ENCODE measurements at regions not wholly inside any gene's neighbourhood (a gene's known extent, or its start where the extent isn't known, plus 50 kb on each side); places are given as distances from the start of the nearest gene placed in this dataset.

- no peaks in the 10 kb centered on the region for H3K4me1 Mint-ChIP-seq (ENCODE audit: low read depth, unreplicated experiment)
- H3K36me3 Mint-ChIP-seq (ENCODE audit: unreplicated experiment), result no peaks in the 10 kb centered on the region
- DNase-seq, result no peak
- peaks cover 5% of the 10 kb centered on the region for H3K27me3 Mint-ChIP-seq (ENCODE audit: unreplicated experiment)
- no peak overlapping the region for H3K27ac Mint-ChIP-seq (ENCODE audit: unreplicated experiment)
- TF ChIP-seq CTCF (IDR thresholded peaks at IDR 0.05; ENCODE audit: partially characterized antibody, unreplicated experiment), result no peak
- no peaks in the 10 kb centered on the region for H3K9me3 Mint-ChIP-seq (ENCODE audit: unreplicated experiment)
- no peak overlapping the region for H3K4me3 Mint-ChIP-seq (ENCODE audit: unreplicated experiment)
These were observed 334.0 kb downstream of the STIM2 start for GRCh38 chr4:27194599-27195176.

GRCh38 chr4:27198246-27198645 lies 337.6 kb downstream of the STIM2 start:
- H3K9me3 Mint-ChIP-seq (ENCODE audit: unreplicated experiment), result no peaks in the 10 kb centered on the region
- H3K27ac Mint-ChIP-seq (ENCODE audit: unreplicated experiment), result no peak overlapping the region
- peaks cover under 1% of the 10 kb centered on the region for H3K27me3 Mint-ChIP-seq (ENCODE audit: unreplicated experiment)
- no peak overlapping the region for H3K4me3 Mint-ChIP-seq (ENCODE audit: unreplicated experiment)
- DNase-seq, result no peak
- H3K36me3 Mint-ChIP-seq (ENCODE audit: unreplicated experiment), result no peaks in the 10 kb centered on the region
- TF ChIP-seq CTCF (IDR thresholded peaks at IDR 0.05; ENCODE audit: partially characterized antibody, unreplicated experiment), result no peak
- H3K4me1 Mint-ChIP-seq (ENCODE audit: low read depth, unreplicated experiment), result no peaks in the 10 kb centered on the region

GRCh38 chr4:27198971-27199370 lies 338.3 kb downstream of the STIM2 start:
- TF ChIP-seq CTCF (IDR thresholded peaks at IDR 0.05; ENCODE audit: partially characterized antibody, unreplicated experiment), result no peak
- DNase-seq, result no peak
- no peaks in the 10 kb centered on the region for H3K27me3 Mint-ChIP-seq (ENCODE audit: unreplicated experiment)
- H3K4me1 Mint-ChIP-seq (ENCODE audit: low read depth, unreplicated experiment), result no peaks in the 10 kb centered on the region
- no peak overlapping the region for H3K27ac Mint-ChIP-seq (ENCODE audit: unreplicated experiment)
- no peaks in the 10 kb centered on the region for H3K9me3 Mint-ChIP-seq (ENCODE audit: unreplicated experiment)
- H3K4me3 Mint-ChIP-seq (ENCODE audit: unreplicated experiment), result no peak overlapping the region
- no peaks in the 10 kb centered on the region for H3K36me3 Mint-ChIP-seq (ENCODE audit: unreplicated experiment)

- no peak for DNase-seq
- Mint-ChIP-seq H3K4me1 (ENCODE audit: low read depth, unreplicated experiment) (no peaks in the 10 kb centered on the region), H3K4me3 (ENCODE audit: unreplicated experiment) (no peak overlapping the region), H3K27ac (ENCODE audit: unreplicated experiment) (no peak overlapping the region), H3K36me3 (ENCODE audit: unreplicated experiment) (no peaks in the 10 kb centered on the region), H3K9me3 (ENCODE audit: unreplicated experiment) (no peaks in the 10 kb centered on the region), H3K27me3 (ENCODE audit: unreplicated experiment) (peaks cover 2% of the 10 kb centered on the region)
- no peak for TF ChIP-seq CTCF (IDR thresholded peaks at IDR 0.05; ENCODE audit: partially characterized antibody, unreplicated experiment)
These were observed 345.4 kb downstream of the STIM2 start for GRCh38 chr4:27206009-27206408.

GRCh38 chr4:27210956-27211355 lies 350.3 kb downstream of the STIM2 start:
- Mint-ChIP-seq H3K27ac (ENCODE audit: unreplicated experiment) (no peak overlapping the region), H3K9me3 (ENCODE audit: unreplicated experiment) (no peaks in the 10 kb centered on the region), H3K4me3 (ENCODE audit: unreplicated experiment) (no peak overlapping the region), H3K36me3 (ENCODE audit: unreplicated experiment) (no peaks in the 10 kb centered on the region), H3K27me3 (ENCODE audit: unreplicated experiment) (peaks cover 3% of the 10 kb centered on the region), H3K4me1 (ENCODE audit: low read depth, unreplicated experiment) (no peaks in the 10 kb centered on the region)
- no peak for TF ChIP-seq CTCF (IDR thresholded peaks at IDR 0.05; ENCODE audit: partially characterized antibody, unreplicated experiment)
- no peak for DNase-seq

All from glutamatergic neuron (in vitro differentiated cells).